Mucosa of descending colon (tissue), 3 donors: ENCODE measurements at regions not wholly inside any gene's neighbourhood (a gene's known extent, or its start where the extent isn't known, plus 50 kb on each side); places are given as distances from the start of the nearest gene placed in this dataset.

Experiments
- ATAC-seq: fragments of 200-7000 bp; cut with Tn5 transposase; one replicate; pipeline ENCODE4 v1.9.1; 2020; ENCODE audit warnings: mild to moderate bottlenecking, moderate library complexity
- DNase-seq, 3 donors: peaks; one replicate each; pipeline ENCODE4 v3.0.0-alpha.2; 2020
- H3K36me3 ChIP-seq: fragments of 200-600 bp; one replicate; pipeline ENCODE4 v1.8.0; 2021; ENCODE audit warnings: low read depth, mild to moderate bottlenecking
- H3K4me1 ChIP-seq: fragments of 200-600 bp; one replicate; pipeline ENCODE4 v1.8.0; 2021; ENCODE audit warnings: low read depth, mild to moderate bottlenecking
- H3K4me3 ChIP-seq: fragments of 200-600 bp; one replicate; pipeline ENCODE4 v1.8.0; 2021; ENCODE audit warnings: mild to moderate bottlenecking
- H3K9me3 ChIP-seq: fragments of 200-600 bp; one replicate; pipeline ENCODE4 v1.8.0; 2021; ENCODE audit warnings: mild to moderate bottlenecking
- intact Hi-C, 2 donors: fragments of 100-400 bp; cut with DNase I in 1 of 2; cut with micrococcal nuclease in 1 of 2; formaldehyde crosslinking; loops; one replicate each; pipeline versions ENCODE4 v1.11.0 to v1.11.1; 2022; cut with DNase I, micrococcal nuclease
- TF ChIP-seq, protein P1 (sequence below): fragments of 200-600 bp; IDR thresholded peaks from one replicate; pipeline ENCODE4 v1.8.0; 2022; ENCODE audit warnings: antibody characterized with exemption, mild to moderate bottlenecking
- donor health status: DM: no; HTN: no; CAD: no; lungs with moderate emphysema.
- donor health status: DM: no; HTN: no; CAD: no.
- donor health status: DM: no; HTN: yes; CAD: no.

DNA sequence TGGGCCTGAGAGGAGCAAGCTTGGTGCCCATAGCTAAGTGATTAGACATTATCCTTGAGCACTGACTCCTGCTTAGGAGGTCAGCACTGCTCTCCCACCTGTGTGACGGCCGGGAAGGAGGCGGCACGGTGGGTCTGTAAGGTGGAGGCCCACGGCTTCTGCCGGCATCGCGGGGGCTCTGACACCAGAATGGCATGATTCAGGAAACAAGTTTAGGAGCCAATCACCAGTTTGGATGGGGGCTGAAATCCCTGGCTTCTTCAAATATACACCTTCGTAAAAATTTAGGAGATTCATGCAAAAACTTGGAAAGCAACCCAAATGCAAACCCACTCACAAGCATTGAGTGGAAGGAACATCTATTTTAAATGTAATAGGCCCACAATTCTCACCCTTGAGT, 307.3 kb upstream of the TSHZ3 start:
- H3K9me3 ChIP-seq = no peaks in the 10 kb centered on the region
- no peak overlapping the region for H3K4me3 ChIP-seq
- TF ChIP-seq, protein P1, sequence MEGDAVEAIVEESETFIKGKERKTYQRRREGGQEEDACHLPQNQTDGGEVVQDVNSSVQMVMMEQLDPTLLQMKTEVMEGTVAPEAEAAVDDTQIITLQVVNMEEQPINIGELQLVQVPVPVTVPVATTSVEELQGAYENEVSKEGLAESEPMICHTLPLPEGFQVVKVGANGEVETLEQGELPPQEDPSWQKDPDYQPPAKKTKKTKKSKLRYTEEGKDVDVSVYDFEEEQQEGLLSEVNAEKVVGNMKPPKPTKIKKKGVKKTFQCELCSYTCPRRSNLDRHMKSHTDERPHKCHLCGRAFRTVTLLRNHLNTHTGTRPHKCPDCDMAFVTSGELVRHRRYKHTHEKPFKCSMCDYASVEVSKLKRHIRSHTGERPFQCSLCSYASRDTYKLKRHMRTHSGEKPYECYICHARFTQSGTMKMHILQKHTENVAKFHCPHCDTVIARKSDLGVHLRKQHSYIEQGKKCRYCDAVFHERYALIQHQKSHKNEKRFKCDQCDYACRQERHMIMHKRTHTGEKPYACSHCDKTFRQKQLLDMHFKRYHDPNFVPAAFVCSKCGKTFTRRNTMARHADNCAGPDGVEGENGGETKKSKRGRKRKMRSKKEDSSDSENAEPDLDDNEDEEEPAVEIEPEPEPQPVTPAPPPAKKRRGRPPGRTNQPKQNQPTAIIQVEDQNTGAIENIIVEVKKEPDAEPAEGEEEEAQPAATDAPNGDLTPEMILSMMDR = no peak
- no peaks in the 10 kb centered on the region for H3K36me3 ChIP-seq
- no peak for ATAC-seq
- no peak for DNase-seq
- intact Hi-C loops = no loop called here
- H3K4me1 ChIP-seq = no peaks in the 10 kb centered on the region

DNA sequence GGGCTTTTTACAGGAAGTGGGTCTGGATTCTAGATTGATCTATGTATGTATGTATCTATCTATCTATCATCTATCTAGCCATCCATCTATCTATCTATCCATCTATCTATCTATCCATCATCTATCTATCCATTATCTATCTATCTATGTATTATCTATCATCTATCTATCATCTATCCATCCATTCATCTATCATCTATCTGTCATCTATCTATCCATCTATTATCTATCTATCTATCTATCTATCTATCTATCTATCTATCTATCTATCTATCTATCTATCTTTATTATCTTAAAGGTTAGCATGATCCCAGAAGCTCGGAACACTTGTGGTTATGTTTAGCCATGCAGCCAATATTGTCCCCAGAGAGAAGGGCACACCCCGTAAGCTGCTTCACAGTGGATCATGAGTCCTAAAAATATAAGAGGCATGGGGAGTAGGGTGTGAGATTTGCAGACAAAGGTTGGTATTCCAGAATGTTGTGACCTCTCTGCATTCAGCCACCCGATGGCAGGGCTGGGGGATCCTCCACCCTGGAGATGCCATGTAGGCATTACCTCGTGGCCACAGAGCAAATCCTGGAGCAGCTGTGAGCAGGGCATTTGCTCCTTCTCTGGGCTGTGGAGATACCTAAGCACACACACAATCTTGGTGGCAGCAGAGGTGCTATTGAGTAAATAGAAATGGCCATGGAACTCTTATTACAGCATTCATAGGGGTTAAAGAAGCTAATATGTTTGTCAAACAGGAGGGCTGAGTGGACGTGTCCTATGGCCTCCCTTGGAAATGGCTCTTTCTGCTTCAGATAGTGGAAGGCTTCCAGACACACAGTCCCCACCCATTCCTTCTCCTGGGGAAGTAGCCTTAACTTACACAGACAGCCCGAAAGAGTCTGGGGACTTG, 310.0 kb upstream of the TSHZ3 start:
- DNase-seq = no peak
- intact Hi-C loops = no loop called here
- TF ChIP-seq, protein P1 = no peak
- Histone ChIP-seq H3K36me3 (no peaks in the 10 kb centered on the region), H3K4me1 (no peaks in the 10 kb centered on the region), H3K4me3 (no peak overlapping the region), H3K9me3 (no peaks in the 10 kb centered on the region)
- ATAC-seq = no peak

DNA sequence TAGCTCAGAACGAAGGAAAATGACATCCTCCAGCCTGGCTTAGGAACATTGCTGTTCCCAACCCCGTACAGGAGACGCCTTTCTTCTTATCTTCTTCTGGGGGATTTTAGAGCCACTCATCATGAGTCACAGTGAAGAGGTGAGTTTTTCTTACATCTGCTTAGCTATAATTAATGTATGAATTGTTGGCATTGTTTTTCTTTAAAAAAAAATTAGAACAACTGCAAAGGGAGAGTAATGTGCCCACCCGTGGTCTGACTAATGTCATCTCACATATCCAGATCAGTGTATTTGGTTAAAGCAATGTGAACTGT, 310.6 kb upstream of the TSHZ3 start:
- no peaks in the 10 kb centered on the region for H3K9me3 ChIP-seq
- intact Hi-C loops = no loop called here
- ATAC-seq = no peak
- no peak overlapping the region for H3K4me3 ChIP-seq
- H3K4me1 ChIP-seq = no peaks in the 10 kb centered on the region
- no peak for DNase-seq
- H3K36me3 ChIP-seq = no peaks in the 10 kb centered on the region
- TF ChIP-seq, protein P1 = no peak

DNA sequence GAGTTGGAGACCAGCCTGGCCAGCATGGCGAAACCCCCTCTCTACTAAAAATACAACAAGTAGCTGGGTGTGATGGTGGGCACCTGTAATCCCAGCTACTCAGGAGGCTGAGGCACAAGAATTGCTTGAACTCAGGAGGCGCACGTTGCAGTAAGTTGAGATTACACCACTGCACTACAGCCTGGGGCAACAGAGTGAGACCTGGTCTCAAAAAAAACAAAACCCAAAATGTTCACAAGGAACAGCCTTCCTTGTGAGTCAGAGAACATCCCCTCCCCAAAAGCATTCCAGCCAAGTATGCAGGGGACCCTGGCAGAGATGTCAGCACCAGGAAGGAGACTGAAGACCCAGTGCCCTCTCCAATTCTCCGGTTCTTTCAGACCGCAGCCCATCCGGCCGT, 314.9 kb upstream of the TSHZ3 start:
- Histone ChIP-seq H3K36me3 (no peaks in the 10 kb centered on the region), H3K9me3 (no peaks in the 10 kb centered on the region), H3K4me3 (no peak overlapping the region), H3K4me1 (no peaks in the 10 kb centered on the region)
- intact Hi-C loops = no loop called here
- no peak for DNase-seq
- TF ChIP-seq, protein P1 = no peak
- ATAC-seq = no peak

DNA sequence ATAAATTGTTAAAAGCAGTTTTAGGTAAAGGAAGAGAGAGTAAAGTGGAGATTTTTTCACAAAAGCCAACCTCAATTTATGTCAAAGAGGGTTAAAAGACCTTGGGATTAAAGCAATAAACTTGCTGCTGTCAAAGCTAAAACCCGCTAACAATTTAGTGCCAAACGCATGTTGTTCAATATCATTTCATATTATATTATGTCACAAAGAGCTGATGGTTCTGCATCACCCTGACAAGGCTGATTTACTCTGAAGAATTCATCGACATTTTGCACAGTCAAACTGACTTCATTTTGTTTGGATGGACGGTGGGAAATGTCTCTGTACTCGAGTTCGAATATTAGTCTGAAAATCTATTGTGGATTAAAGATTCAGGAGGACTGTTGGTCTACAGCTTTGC, 315.8 kb upstream of the TSHZ3 start:
- TF ChIP-seq, protein P1 = no peak
- no peak for ATAC-seq
- no peak for DNase-seq
- Histone ChIP-seq H3K36me3 (no peaks in the 10 kb centered on the region), H3K4me1 (no peaks in the 10 kb centered on the region), H3K9me3 (no peaks in the 10 kb centered on the region), H3K4me3 (no peak overlapping the region)
- intact Hi-C loops = no loop called here
